Tibial nerve (tissue), 4 donors: ENCODE measurements at regions not wholly inside any gene's neighbourhood (a gene's known extent, or its start where the extent isn't known, plus 50 kb on each side); places are given as distances from the start of the nearest gene placed in this dataset.
"Not testable (repeated sequence)": the region's sequence is repeated elsewhere in the genome, so short reads cannot be mapped to it uniquely, and the experiment has no call there.

Source experiments
- DNase-seq, 2 donors: peaks; one replicate each; pipeline ENCODE4 v3.0.0-alpha.2; 2019; ENCODE audit warnings: low spot score in 2 of 2
- H3K27ac ChIP-seq, 4 donors: fragments of 200-600 bp; sonication (generic) in 3 of 4; one replicate each; pipeline ENCODE4 v1.5.1; 2017 to 2019; ENCODE audit warnings: mild to moderate bottlenecking in 1 of 4
- H3K27me3 ChIP-seq, 2 donors: fragments of 200-600 bp; sonication (generic) in 1 of 2; one replicate each; pipeline versions ENCODE4 v1.5.1 to v1.6.0; 2017 to 2019
- H3K36me3 ChIP-seq, 3 donors: fragments of 200-600 bp; sonication (generic); one replicate each; pipeline ENCODE4 v1.5.1; 2018 to 2019
- H3K4me1 ChIP-seq, 4 donors: fragments of 200-600 bp; sonication (generic) in 3 of 4; one replicate each; pipeline ENCODE4 v1.5.1; 2017 to 2019
- H3K4me3 ChIP-seq, 4 donors: fragments of 200-600 bp; sonication (generic) in 3 of 4; one replicate each; pipeline ENCODE4 v1.5.1; 2017 to 2019; ENCODE audit warnings: mild to moderate bottlenecking in 1 of 4, moderate library complexity in 1 of 4
- H3K9me3 ChIP-seq, 4 donors: fragments of 200-600 bp; sonication (generic) in 3 of 4; one replicate each; pipeline ENCODE4 v1.5.1; 2017 to 2019
- CTCF ChIP-seq, 5 experiments: fragments of 200-600 bp in 3 of 5; fragments of 450-650 bp in 2 of 5; sonication (generic) in 3 of 5; IDR thresholded peaks; one replicate each; pipeline ENCODE4 v1.5.1; 2016 to 2019; ENCODE audit warnings: antibody characterized with exemption in 5 of 5, mild to moderate bottlenecking in 3 of 5, moderate library complexity in 2 of 5
- EP300 ChIP-seq, 2 donors: sonication (generic); formaldehyde crosslinking; IDR thresholded peaks; one replicate each; pipeline ENCODE4 v1.6.1; 2017; ENCODE audit warnings: antibody characterized with exemption in 2 of 2, mild to moderate bottlenecking in 1 of 2
- POLR2A ChIP-seq, 2 donors: fragments of 450-650 bp; IDR thresholded peaks; one replicate each; pipeline ENCODE4 v1.6.1; 2017; ENCODE audit warnings: antibody characterized with exemption in 2 of 2, mild to moderate bottlenecking in 2 of 2, moderate library complexity in 2 of 2
- WGBS, 2 donors: methylation state at CpG; one replicate each; pipeline ENCODE4 v1.1.5; 2018; 5-methylcytosine and 5-hydroxymethylcytosine counted together

GRCh38 chr4:187744911-187745310 lies 250.7 kb upstream of the ZFP42 start:
- 91 to 97% methylated on average over 10 of the region's 10 CpGs for WGBS, 2 donors
- H3K27me3 ChIP-seq = no peaks in the 10 kb centered on the region
- H3K4me1 ChIP-seq = no peaks in the 10 kb centered on the region
- no peak overlapping the region for H3K27ac ChIP-seq
- H3K4me3 ChIP-seq = no peak overlapping the region
- H3K9me3 ChIP-seq = peaks cover 0 to 16% (median 3%) of the 10 kb centered on the region in 4 donors
- no peak for DNase-seq
- no peaks in the 10 kb centered on the region for H3K36me3 ChIP-seq
- TF ChIP-seq EP300 (IDR thresholded peaks at IDR 0.05) = no peak
- TF ChIP-seq POLR2A (IDR thresholded peaks at IDR 0.05) = no peak
- no peak for TF ChIP-seq CTCF (IDR thresholded peaks at IDR 0.05)

GRCh38 chr4:187750652-187751051 lies 244.9 kb upstream of the ZFP42 start:
- H3K27me3 ChIP-seq, H3K36me3 ChIP-seq, H3K4me3 ChIP-seq, H3K4me1 ChIP-seq, H3K27ac ChIP-seq, DNase-seq: not testable (repeated sequence)
- H3K9me3 ChIP-seq = peaks cover 0 to 13% (median under 1%) of the 10 kb centered on the region in 4 donors
- WGBS, 2 donors = 89% methylated on average over 1 of the region's 1 CpG

DNA sequence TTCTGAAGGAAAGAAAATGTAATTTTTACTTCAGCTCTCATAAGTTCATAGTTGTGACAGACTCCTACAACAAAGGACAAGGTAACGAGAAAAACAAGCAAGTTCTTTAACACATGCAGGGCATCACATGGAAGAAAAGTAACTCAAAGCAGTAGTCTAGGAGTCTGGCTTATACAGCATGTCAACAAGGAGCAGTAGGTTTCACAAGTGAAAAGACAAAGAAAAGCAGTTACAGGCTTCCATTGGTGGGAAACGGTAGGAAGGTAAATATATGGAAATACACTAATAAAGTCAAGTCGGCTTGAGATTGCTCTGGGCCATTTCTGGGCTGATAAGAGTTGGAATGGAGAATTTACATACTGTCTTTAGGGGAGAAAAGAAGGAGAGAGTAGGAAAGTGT lies 228.4 kb upstream of the ZFP42 start:
- Histone ChIP-seq H3K27me3 (no peaks in the 10 kb centered on the region), H3K27ac (no peak overlapping the region), H3K4me3 (no peak overlapping the region), H3K9me3 (peaks cover 0 to 2% (median 0%) of the 10 kb centered on the region in 4 donors), H3K36me3 (no peaks in the 10 kb centered on the region), H3K4me1 (no peaks in the 10 kb centered on the region)
- TF ChIP-seq EP300 (IDR thresholded peaks at IDR 0.05) (no peak), CTCF (IDR thresholded peaks at IDR 0.05) (no peak), POLR2A (IDR thresholded peaks at IDR 0.05) (no peak)
- no peak for DNase-seq
- WGBS, 2 donors = 70 to 79% methylated on average over 3 of the region's 3 CpGs

DNA sequence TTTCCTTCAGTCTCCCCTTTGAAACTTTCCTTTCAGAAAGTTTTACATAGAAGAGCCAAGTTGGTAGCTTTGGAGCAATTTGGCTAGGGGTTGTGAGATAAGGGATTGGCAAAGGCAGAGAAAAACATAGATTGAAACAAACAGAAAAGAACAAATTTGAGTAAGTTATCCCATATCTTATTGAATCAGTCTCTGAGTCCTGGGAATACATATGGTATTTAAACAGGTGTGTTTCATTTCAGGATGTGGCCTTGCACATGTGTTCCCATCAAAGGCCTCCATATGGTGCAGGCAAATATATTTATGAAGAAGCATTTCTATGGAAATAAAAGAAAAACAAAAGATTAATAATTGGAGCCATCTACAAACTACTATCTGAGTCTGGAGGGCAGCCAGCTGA lies 227.9 kb upstream of the ZFP42 start:
- DNase-seq = no peak
- no peak overlapping the region for H3K4me3 ChIP-seq
- peaks cover 0 to 2% (median 0%) of the 10 kb centered on the region in 4 donors for H3K9me3 ChIP-seq
- no peaks in the 10 kb centered on the region for H3K27me3 ChIP-seq
- no peak overlapping the region for H3K27ac ChIP-seq
- TF ChIP-seq CTCF (IDR thresholded peaks at IDR 0.05) (no peak), POLR2A (IDR thresholded peaks at IDR 0.05) (no peak), EP300 (IDR thresholded peaks at IDR 0.05) (no peak)
- H3K36me3 ChIP-seq = no peaks in the 10 kb centered on the region
- no peaks in the 10 kb centered on the region for H3K4me1 ChIP-seq

- Histone ChIP-seq H3K36me3 (no peaks in the 10 kb centered on the region), H3K9me3 (peaks cover 0 to 2% (median 0%) of the 10 kb centered on the region in 4 donors), H3K27ac (no peak overlapping the region), H3K27me3 (no peaks in the 10 kb centered on the region), H3K4me1 (no peaks in the 10 kb centered on the region), H3K4me3 (no peak overlapping the region)
- no peak for DNase-seq
- TF ChIP-seq EP300 (IDR thresholded peaks at IDR 0.05) (no peak), CTCF (IDR thresholded peaks at IDR 0.05) (no peak), POLR2A (IDR thresholded peaks at IDR 0.05) (no peak)
- WGBS, 2 donors = 93 to 96% methylated on average over 8 of the region's 8 CpGs
Observed at GRCh38 chr4:187770345-187770744, 225.2 kb upstream of the ZFP42 start.

- TF ChIP-seq EP300 (IDR thresholded peaks at IDR 0.05) (no peak), CTCF (IDR thresholded peaks at IDR 0.05) (no peak), POLR2A (IDR thresholded peaks at IDR 0.05) (no peak)
- Histone ChIP-seq H3K9me3 (no peaks in the 10 kb centered on the region), H3K27me3 (no peaks in the 10 kb centered on the region), H3K27ac (no peak overlapping the region), H3K36me3 (no peaks in the 10 kb centered on the region), H3K4me3 (no peak overlapping the region), H3K4me1 (no peaks in the 10 kb centered on the region)
- 84 to 88% methylated on average over 3 of the region's 3 CpGs for WGBS, 2 donors
- no peak for DNase-seq
Observed at GRCh38 chr4:187777954-187778353, 217.6 kb upstream of the ZFP42 start.
